ENCODE measurements at regions not wholly inside any gene's neighbourhood (a gene's known extent, or its start where the extent isn't known, plus 50 kb on each side); places are given as distances from the start of the nearest gene placed in this dataset.

- no peak overlapping the region for H3K4me3 Mint-ChIP-seq
- CTCF ChIA-PET: no interaction called here
- POLR2A ChIA-PET: interaction anchor here (1.4 to 1.7 kb wide), 2 partner anchors 12 to 18 kb away, joined by 5 to 9 read pairs; no protein-coding TSS in a partner anchor
- intact Hi-C loops (cut with micrococcal nuclease): loop anchor here (2.0 kb wide), 1 partner anchor 18 kb away; no protein-coding TSS in a partner anchor
- H3K27ac Mint-ChIP-seq: no peak overlapping the region
- H3K9me3 Mint-ChIP-seq: no peaks in the 10 kb centered on the region
- H3K4me1 Mint-ChIP-seq: peaks cover 24% of the 10 kb centered on the region
- TF ChIP-seq CTCF (IDR thresholded peaks at IDR 0.05): no peak
- no peaks in the 10 kb centered on the region for H3K36me3 Mint-ChIP-seq (ENCODE audit: low read depth)
- no peak for DNase-seq
- no peak for ATAC-seq (ENCODE audit: low read depth)
- peaks cover 5% of the 10 kb centered on the region for H3K27me3 Mint-ChIP-seq
These were observed 145.9 kb downstream of the HS3ST3B1 start for GRCh38 chr17:14446825-14447224.

GRCh38 chr17:14444915-14445314 lies 144.0 kb downstream of the HS3ST3B1 start:
- TF ChIP-seq CTCF (IDR thresholded peaks at IDR 0.05): no peak
- Mint-ChIP-seq H3K4me1 (peaks cover 24% of the 10 kb centered on the region), H3K36me3 (ENCODE audit: low read depth) (no peaks in the 10 kb centered on the region), H3K9me3 (no peaks in the 10 kb centered on the region), H3K4me3 (no peak overlapping the region), H3K27me3 (peaks cover 5% of the 10 kb centered on the region), H3K27ac (no peak overlapping the region)
- intact Hi-C loops (cut with micrococcal nuclease): no loop called here
- ChIA-PET POLR2A (no interaction called here), CTCF (no interaction called here)
- no peak for DNase-seq
- no peak for ATAC-seq (ENCODE audit: low read depth)

- no peaks in the 10 kb centered on the region for H3K9me3 Mint-ChIP-seq
- ATAC-seq (ENCODE audit: low read depth): no peak
- peaks cover 25% of the 10 kb centered on the region for H3K4me1 Mint-ChIP-seq
- DNase-seq: no peak
- POLR2A ChIA-PET: no interaction called here
- CTCF ChIA-PET: no interaction called here
- intact Hi-C loops (cut with micrococcal nuclease): no loop called here
- TF ChIP-seq CTCF (IDR thresholded peaks at IDR 0.05): no peak
- no peak overlapping the region for H3K4me3 Mint-ChIP-seq
- H3K27me3 Mint-ChIP-seq: peaks cover 5% of the 10 kb centered on the region
- H3K27ac Mint-ChIP-seq: no peak overlapping the region
- no peaks in the 10 kb centered on the region for H3K36me3 Mint-ChIP-seq (ENCODE audit: low read depth)
These were observed 142.1 kb downstream of the HS3ST3B1 start for GRCh38 chr17:14442798-14443528.

- Mint-ChIP-seq H3K27me3 (no peaks in the 10 kb centered on the region), H3K36me3 (ENCODE audit: low read depth) (no peaks in the 10 kb centered on the region), H3K4me3 (peak overlapping the region; percentile 6), H3K27ac (peak overlapping the region; percentile 42), H3K9me3 (no peaks in the 10 kb centered on the region), H3K4me1 (peaks cover 41% of the 10 kb centered on the region)
- DNase-seq (no peak), ATAC-seq (ENCODE audit: low read depth) (no peak)
- POLR2A ChIA-PET: interaction anchor here (1.3 to 1.4 kb wide), 2 partner anchors 9 to 78 kb away, joined by 4 to 7 read pairs; no protein-coding TSS in a partner anchor
- no peak for TF ChIP-seq CTCF (IDR thresholded peaks at IDR 0.05)
- CTCF ChIA-PET: no interaction called here
- intact Hi-C loops (cut with micrococcal nuclease): no loop called here
These were observed 136.3 kb downstream of the HS3ST3B1 start for GRCh38 chr17:14437176-14437575.

- no peaks in the 10 kb centered on the region for H3K36me3 Mint-ChIP-seq (ENCODE audit: low read depth)
- TF ChIP-seq CTCF (IDR thresholded peaks at IDR 0.05): no peak
- no peak overlapping the region for H3K27ac Mint-ChIP-seq
- no peak overlapping the region for H3K4me3 Mint-ChIP-seq
- DNase-seq: no peak
- ChIA-PET CTCF (no interaction called here), POLR2A (interaction anchor here (1.3 kb wide), 1 partner anchor 77 kb away, joined by 4 read pairs; no protein-coding TSS in a partner anchor)
- no peak for ATAC-seq (ENCODE audit: low read depth)
- no peaks in the 10 kb centered on the region for H3K27me3 Mint-ChIP-seq
- intact Hi-C loops (cut with micrococcal nuclease): no loop called here
- peaks cover 41% of the 10 kb centered on the region for H3K4me1 Mint-ChIP-seq
- no peaks in the 10 kb centered on the region for H3K9me3 Mint-ChIP-seq
These were observed 135.4 kb downstream of the HS3ST3B1 start for GRCh38 chr17:14436266-14436665.

All from activated B cell treated with CpG ODN at 0.5 μM for 24 hours (primary cell).